B cell (primary cell): ENCODE measurements at regions not wholly inside any gene's neighbourhood (a gene's known extent, or its start where the extent isn't known, plus 50 kb on each side); places are given as distances from the start of the nearest gene placed in this dataset.

Source experiments
- ATAC-seq: fragments of 200-7000 bp; cut with Tn5 transposase; one replicate; pipeline ENCODE4 v1.10.0; 2021; ENCODE audit warnings: low read depth, mild to moderate bottlenecking, moderate number of reproducible peaks, moderate library complexity
- CTCF ChIA-PET: fragments of 350-600 bp; sonication (Branson Sonifier 250); formaldehyde crosslinking; loops from one replicate; lab custom pipeline; 2021; ENCODE audit warnings: antibody characterized with exemption, inconsistent platforms; lab: Charles Lee
- POLR2A ChIA-PET: fragments of 350-600 bp; sonication (Branson Sonifier 250); formaldehyde crosslinking; loops from one replicate; lab custom pipeline; 2021; ENCODE audit warnings: antibody characterized with exemption; lab: Charles Lee
- DNase-seq: peaks from one replicate; pipeline ENCODE4 v3.0.0; 2013
- H2AFZ ChIP-seq: 2 replicates; pipeline ENCODE4 v1.6.1; 2012; ENCODE audit warnings: mild to moderate bottlenecking, low read depth, low read length; ENCODE audit not compliant: insufficient read depth, poor library complexity, severe bottlenecking
- H3K27ac ChIP-seq, 2 donors: 1 replicate in 1 of 2; 2 replicates in 1 of 2; pipeline ENCODE4 v1.5.1; 2012 to 2013; ENCODE audit warnings: low read length in 2 of 2, mild to moderate bottlenecking in 2 of 2, moderate library complexity in 1 of 2
- H3K27me3 ChIP-seq, 4 experiments: fragments of 200-600 bp in 1 of 4; sonication (generic) in 1 of 4; replicated peaks in 1 of 4; 1 replicate in 2 of 4; 2 replicates in 2 of 4; pipeline versions ENCODE4 v1.6.1 to v1.7.0; 2013 to 2016; ENCODE audit warnings: low read length in 3 of 4, mild to moderate bottlenecking in 2 of 4, mixed read lengths in 1 of 4, moderate library complexity in 1 of 4; ENCODE audit not compliant: insufficient read depth in 4 of 4, control insufficient read depth in 3 of 4; ENCODE audit errors: control extremely low read depth in 1 of 4
- H3K36me3 ChIP-seq, 2 experiments: replicated peaks in 1 of 2; 1 replicate in 1 of 2; 2 replicates in 1 of 2; pipeline versions ENCODE4 v1.6.1 to v1.7.1; 2013; ENCODE audit warnings: low read length in 1 of 2; ENCODE audit not compliant: insufficient read depth in 2 of 2, control insufficient read depth in 1 of 2; ENCODE audit errors: control extremely low read depth in 1 of 2, extremely low read depth in 1 of 2
- H3K4me1 ChIP-seq, 2 donors: fragments of 200-600 bp in 1 of 2; sonication (generic) in 1 of 2; 1 replicate in 1 of 2; 2 replicates in 1 of 2; pipeline versions ENCODE4 v1.5.1 to v1.6.1; 2013 to 2017; ENCODE audit warnings: low read length in 2 of 2; ENCODE audit not compliant: control insufficient read depth in 2 of 2, insufficient read depth in 2 of 2
- H3K4me2 ChIP-seq: replicated peaks from 2 replicates; pipeline ENCODE3; 2012; ENCODE audit warnings: mild to moderate bottlenecking, low read depth, low read length; ENCODE audit not compliant: poor library complexity, severe bottlenecking
- H3K4me3 ChIP-seq, 5 experiments: fragments of 200-600 bp in 1 of 5; sonication (generic) in 1 of 5; 1 replicate in 3 of 5; 2 replicates in 2 of 5; pipeline versions ENCODE4 v1.5.1 to v1.7.0; 2011 to 2016; ENCODE audit warnings: low read length in 4 of 5, mild to moderate bottlenecking in 4 of 5, low read depth in 2 of 5, control low read depth in 1 of 5, moderate library complexity in 1 of 5; ENCODE audit not compliant: insufficient read depth in 1 of 5; ENCODE audit errors: control extremely low read depth in 1 of 5, extremely low read depth in 1 of 5
- H3K79me2 ChIP-seq: fragments of 200-600 bp; sonication (generic); one replicate; pipeline ENCODE4 v1.6.0; 2016; ENCODE audit warnings: low read length; ENCODE audit not compliant: control insufficient read depth, insufficient read depth
- H3K9ac ChIP-seq: fragments of 200-600 bp; sonication (generic); 2 replicates; pipeline ENCODE4 v1.6.1; 2017; ENCODE audit warnings: mild to moderate bottlenecking, low read length, moderate library complexity
- H3K9me3 ChIP-seq, 3 donors: one replicate each; pipeline versions ENCODE4 v1.6.1 to v1.7.1; 2013; ENCODE audit warnings: low read length in 2 of 3; ENCODE audit not compliant: control insufficient read depth in 2 of 3, insufficient read depth in 1 of 3; ENCODE audit errors: control extremely low read depth in 1 of 3
- H4K20me1 ChIP-seq: 2 replicates; pipeline ENCODE4 v1.6.0; 2012; ENCODE audit warnings: mild to moderate bottlenecking, low read length; ENCODE audit not compliant: insufficient read depth, control insufficient read depth, poor library complexity, severe bottlenecking
- H3K27ac Mint-ChIP-seq: one replicate; pipeline ENCODE4 v1.8.0; 2021; ENCODE audit warnings: mixed read lengths
- H3K27me3 Mint-ChIP-seq: one replicate; pipeline ENCODE4 v1.8.0; 2021; ENCODE audit warnings: mixed read lengths
- H3K4me1 Mint-ChIP-seq: one replicate; pipeline ENCODE4 v1.8.0; 2021; ENCODE audit warnings: mixed read lengths
- H3K4me3 Mint-ChIP-seq: one replicate; pipeline ENCODE4 v1.8.0; 2021; ENCODE audit warnings: mixed read lengths
- H3K9me3 Mint-ChIP-seq: one replicate; pipeline ENCODE4 v1.8.0; 2022; ENCODE audit warnings: mixed read lengths; ENCODE audit not compliant: insufficient read depth
- CTCF ChIP-seq: fragments of 200-600 bp; IDR thresholded peaks from one replicate; pipeline ENCODE4 v1.8.0; 2022; ENCODE audit warnings: antibody characterized with exemption, mild to moderate bottlenecking
- EZH2 ChIP-seq: IDR thresholded peaks from 2 replicates; pipeline ENCODE4 v1.6.1; 2012; ENCODE audit warnings: borderline replicate concordance, low read depth, mild to moderate bottlenecking, moderate library complexity, low read length; ENCODE audit not compliant: insufficient read depth, poor library complexity, severe bottlenecking
- WGBS: methylation state at CpG from one replicate; pipeline ENCODE4 v1.1.5; 2013; ENCODE audit warnings: missing lambda C conversion rate; ENCODE audit not compliant: insufficient coverage; 5-methylcytosine and 5-hydroxymethylcytosine counted together
- intact Hi-C: fragments of 100-400 bp; cut with micrococcal nuclease; formaldehyde crosslinking; loops from one replicate; pipeline ENCODE4 v1.10.0; 2022

GRCh38 chr16:46428108-46429061 is 192.8 kb downstream of the SHCBP1 start:
- no peak overlapping the region for H2AFZ ChIP-seq
- ATAC-seq: no peak
- no peaks in the 10 kb centered on the region for H3K4me1 ChIP-seq
- no peak overlapping the region for H3K9ac ChIP-seq
- Mint-ChIP-seq H3K9me3 (no peaks in the 10 kb centered on the region), H3K4me1 (no peaks in the 10 kb centered on the region), H3K27me3 (no peaks in the 10 kb centered on the region), H3K4me3 (no peak overlapping the region), H3K27ac (no peak overlapping the region)
- H3K9me3 ChIP-seq: peaks cover 0 to 20% (median 0%) of the 10 kb centered on the region in 3 donors
- intact Hi-C loops: no loop called here
- H3K79me2 ChIP-seq: no peaks in the 10 kb centered on the region
- no peak overlapping the region for H3K27ac ChIP-seq
- TF ChIP-seq EZH2 (no peak), CTCF (no peak)
- WGBS: 42% methylated on average over 79 of the region's 81 CpGs
- ChIA-PET CTCF (no interaction called here), POLR2A (no interaction called here)
- H4K20me1 ChIP-seq: no peaks in the 10 kb centered on the region
- peaks cover 0 to 3% (median 0%) of the 10 kb centered on the region in 4 experiments for H3K27me3 ChIP-seq
- H3K4me2 ChIP-seq: no peak overlapping the region
- H3K4me3 ChIP-seq: no peak overlapping the region
- no peaks in the 10 kb centered on the region for H3K36me3 ChIP-seq
- no peak for DNase-seq
